OCI-LY3 (cell line): ENCODE measurements at regions not wholly inside any gene's neighbourhood (a gene's known extent, or its start where the extent isn't known, plus 50 kb on each side); places are given as distances from the start of the nearest gene placed in this dataset.

ENCODE experiments used
- CTCF ChIP-seq: fragments of 200-600, 300-600 bp; sonication (generic); IDR thresholded peaks from 2 replicates; pipeline ENCODE4 v1.5.1; 2014; ENCODE audit warnings: antibody characterized with exemption, low read length, low read depth
- EZH2phosphoT487 ChIP-seq: fragments of 200-600 bp; shearing (Covaris generic); IDR thresholded peaks from 2 replicates; pipeline ENCODE4 v1.6.1; 2018; ENCODE audit warnings: antibody characterized with exemption, mixed run types, low read depth

- TF ChIP-seq CTCF (no peak), EZH2phosphoT487 (no peak)
These were observed 1115.4 kb downstream of the STPG2 start for GRCh38 chr4:97027728-97028410.
